ENCODE measurements at regions not wholly inside any gene's neighbourhood (a gene's known extent, or its start where the extent isn't known, plus 50 kb on each side); places are given as distances from the start of the nearest gene placed in this dataset.

DNA sequence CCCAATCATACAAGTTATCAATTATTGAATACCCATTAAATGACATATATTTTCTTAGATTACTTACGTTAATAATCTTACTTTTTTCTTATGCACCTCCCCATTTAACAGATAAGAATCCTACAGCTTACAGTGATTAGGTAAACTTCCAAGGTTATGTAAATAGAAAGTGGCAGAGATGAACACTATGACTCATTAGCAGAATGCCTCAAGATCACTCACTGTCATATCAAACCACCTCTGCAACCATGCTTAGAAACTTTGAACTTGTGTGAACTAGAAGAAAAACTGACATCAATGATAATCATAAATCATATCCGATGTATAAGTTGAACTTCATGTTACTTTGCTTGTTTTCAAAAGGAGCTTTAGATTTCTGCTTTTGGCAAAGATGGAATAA is 911.6 kb upstream of the ARPP21 start:
- TF ChIP-seq TAF1 (IDR thresholded peaks at IDR 0.05; ENCODE audit: borderline replicate concordance, low read depth, low read length) (no peak), POLR2A (IDR thresholded peaks at IDR 0.05; ENCODE audit: low read depth, low read length) (no peak)

Data from GM12892 (cell line).